ENCODE measurements at regions not wholly inside any gene's neighbourhood (a gene's known extent, or its start where the extent isn't known, plus 50 kb on each side); places are given as distances from the start of the nearest gene placed in this dataset.

DNA sequence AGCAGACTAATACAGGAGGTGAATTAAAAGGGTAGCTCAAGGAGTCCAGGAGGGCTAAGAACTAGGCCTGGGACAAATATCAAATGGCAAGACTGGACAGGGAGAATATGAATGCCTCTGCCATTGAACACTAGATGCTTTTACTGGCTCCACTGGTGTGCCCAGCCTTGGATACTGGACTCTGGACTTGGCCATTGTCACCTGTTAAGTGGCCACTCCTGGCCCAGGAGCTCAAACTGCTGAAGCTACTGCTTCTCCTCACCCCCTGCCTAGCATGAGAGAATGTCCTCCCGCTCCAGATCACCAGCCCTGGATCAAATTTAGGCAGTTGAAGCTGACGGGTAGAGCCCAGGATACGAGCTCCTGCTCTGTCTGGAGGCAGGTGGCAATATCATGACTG, 170.8 kb downstream of the DDX1 start:
- no peak overlapping the region for H3K27ac ChIP-seq (ENCODE audit: low read depth, low read length, severe bottlenecking)
- no peaks in the 10 kb centered on the region for H3K4me1 ChIP-seq (ENCODE audit: control insufficient read depth, insufficient read depth, low read length, poor library complexity, severe bottlenecking)
- H3K4me3 ChIP-seq (ENCODE audit: extremely low read depth, insufficient read depth, low read length, poor library complexity, severe bottlenecking) = no peak overlapping the region
- no peaks in the 10 kb centered on the region for H3K36me3 ChIP-seq (ENCODE audit: control insufficient read depth, insufficient read depth, low read length)
- WGBS, 2 experiments (ENCODE audit: insufficient coverage in 2 of 2) = 60% methylated on average over 1 of the region's 3 CpGs; no CpG with 5 or more reads in 1 of the 2 experiments
- peaks cover 8% of the 10 kb centered on the region for H3K9me3 ChIP-seq (ENCODE audit: control insufficient read depth, low read length)

- WGBS, 2 experiments (ENCODE audit: insufficient coverage in 2 of 2) = 89 to 91% methylated on average over 16 to 17 of the region's 19 CpGs
- Histone ChIP-seq H3K36me3 (ENCODE audit: control insufficient read depth, insufficient read depth, low read length) (no peaks in the 10 kb centered on the region), H3K4me1 (ENCODE audit: control insufficient read depth, insufficient read depth, low read length, poor library complexity, severe bottlenecking) (peaks cover 5% of the 10 kb centered on the region), H3K9me3 (ENCODE audit: control insufficient read depth, low read length) (peaks cover 8% of the 10 kb centered on the region), H3K4me3 (ENCODE audit: extremely low read depth, insufficient read depth, low read length, poor library complexity, severe bottlenecking) (no peak overlapping the region), H3K27ac (ENCODE audit: low read depth, low read length, severe bottlenecking) (no peak overlapping the region)
Observed at GRCh38 chr2:15763106-15763821, 171.6 kb downstream of the DDX1 start.

- H3K36me3 ChIP-seq (ENCODE audit: control insufficient read depth, insufficient read depth, low read length) = no peaks in the 10 kb centered on the region
- peaks cover 11% of the 10 kb centered on the region for H3K4me1 ChIP-seq (ENCODE audit: control insufficient read depth, insufficient read depth, low read length, poor library complexity, severe bottlenecking)
- WGBS, 2 experiments (ENCODE audit: insufficient coverage in 2 of 2) = 91 to 95% methylated on average over 11 to 12 of the region's 14 CpGs
- H3K27ac ChIP-seq (ENCODE audit: low read depth, low read length, severe bottlenecking) = no peak overlapping the region
- no peak overlapping the region for H3K4me3 ChIP-seq (ENCODE audit: extremely low read depth, insufficient read depth, low read length, poor library complexity, severe bottlenecking)
- H3K9me3 ChIP-seq (ENCODE audit: control insufficient read depth, low read length) = peaks cover 4% of the 10 kb centered on the region
Observed at GRCh38 chr2:15763822-15764682, 172.4 kb downstream of the DDX1 start.

- Histone ChIP-seq H3K9me3 (ENCODE audit: control insufficient read depth, low read length) (peaks cover 4% of the 10 kb centered on the region), H3K27ac (ENCODE audit: low read depth, low read length, severe bottlenecking) (no peak overlapping the region), H3K4me1 (ENCODE audit: control insufficient read depth, insufficient read depth, low read length, poor library complexity, severe bottlenecking) (peaks cover 11% of the 10 kb centered on the region), H3K36me3 (ENCODE audit: control insufficient read depth, insufficient read depth, low read length) (no peaks in the 10 kb centered on the region), H3K4me3 (ENCODE audit: extremely low read depth, insufficient read depth, low read length, poor library complexity, severe bottlenecking) (no peak overlapping the region)
- 81 to 88% methylated on average over 2 of the region's 4 CpGs for WGBS, 2 experiments (ENCODE audit: insufficient coverage in 2 of 2)
Observed at GRCh38 chr2:15764683-15765011, 173.0 kb downstream of the DDX1 start.

GRCh38 chr2:15765211-15765610, 173.5 kb downstream of the DDX1 start:
- peaks cover 11% of the 10 kb centered on the region for H3K4me1 ChIP-seq (ENCODE audit: control insufficient read depth, insufficient read depth, low read length, poor library complexity, severe bottlenecking)
- 90 to 92% methylated on average over 5 of the region's 5 CpGs for WGBS, 2 experiments (ENCODE audit: insufficient coverage in 2 of 2)
- no peak overlapping the region for H3K27ac ChIP-seq (ENCODE audit: low read depth, low read length, severe bottlenecking)
- no peak overlapping the region for H3K4me3 ChIP-seq (ENCODE audit: extremely low read depth, insufficient read depth, low read length, poor library complexity, severe bottlenecking)
- H3K36me3 ChIP-seq (ENCODE audit: control insufficient read depth, insufficient read depth, low read length) = no peaks in the 10 kb centered on the region
- peaks cover 4% of the 10 kb centered on the region for H3K9me3 ChIP-seq (ENCODE audit: control insufficient read depth, low read length)

DNA sequence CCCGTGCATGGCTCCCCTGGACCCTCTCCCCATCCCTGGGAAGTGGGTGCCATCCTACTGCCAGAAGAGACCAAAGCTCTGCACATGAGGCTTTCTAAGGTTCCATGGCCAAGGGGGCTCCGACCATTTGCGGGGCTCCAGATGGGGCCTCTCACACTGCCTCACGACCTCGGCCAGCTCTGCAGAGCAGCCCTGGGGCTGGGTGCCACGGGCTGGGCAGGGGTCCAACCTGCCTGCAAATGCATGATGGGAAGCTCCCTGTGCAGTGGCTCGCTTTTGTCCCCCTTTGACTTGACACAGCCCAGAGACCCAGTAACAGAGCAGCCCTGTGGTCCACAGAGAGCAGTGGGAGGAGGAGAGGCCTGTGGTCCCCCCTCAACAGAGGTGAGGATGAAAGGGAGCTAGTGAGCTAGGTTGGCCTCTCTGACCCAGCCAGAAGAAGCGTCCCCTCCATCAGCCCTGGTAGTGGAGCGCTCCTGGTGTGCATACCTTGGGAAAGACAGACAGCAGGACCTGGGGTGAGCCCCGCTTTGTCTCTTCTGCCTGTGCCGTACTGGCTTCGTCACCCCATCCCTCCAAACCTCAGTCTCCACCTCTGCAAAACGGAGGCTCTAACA, 174.1 kb downstream of the DDX1 start:
- WGBS, 2 experiments (ENCODE audit: insufficient coverage in 2 of 2) = 91 to 95% methylated on average over 9 to 11 of the region's 13 CpGs
- H3K9me3 ChIP-seq (ENCODE audit: control insufficient read depth, low read length) = peaks cover 4% of the 10 kb centered on the region
- H3K36me3 ChIP-seq (ENCODE audit: control insufficient read depth, insufficient read depth, low read length) = no peaks in the 10 kb centered on the region
- H3K27ac ChIP-seq (ENCODE audit: low read depth, low read length, severe bottlenecking) = no peak overlapping the region
- H3K4me3 ChIP-seq (ENCODE audit: extremely low read depth, insufficient read depth, low read length, poor library complexity, severe bottlenecking) = no peak overlapping the region
- H3K4me1 ChIP-seq (ENCODE audit: control insufficient read depth, insufficient read depth, low read length, poor library complexity, severe bottlenecking) = peaks cover 11% of the 10 kb centered on the region

DNA sequence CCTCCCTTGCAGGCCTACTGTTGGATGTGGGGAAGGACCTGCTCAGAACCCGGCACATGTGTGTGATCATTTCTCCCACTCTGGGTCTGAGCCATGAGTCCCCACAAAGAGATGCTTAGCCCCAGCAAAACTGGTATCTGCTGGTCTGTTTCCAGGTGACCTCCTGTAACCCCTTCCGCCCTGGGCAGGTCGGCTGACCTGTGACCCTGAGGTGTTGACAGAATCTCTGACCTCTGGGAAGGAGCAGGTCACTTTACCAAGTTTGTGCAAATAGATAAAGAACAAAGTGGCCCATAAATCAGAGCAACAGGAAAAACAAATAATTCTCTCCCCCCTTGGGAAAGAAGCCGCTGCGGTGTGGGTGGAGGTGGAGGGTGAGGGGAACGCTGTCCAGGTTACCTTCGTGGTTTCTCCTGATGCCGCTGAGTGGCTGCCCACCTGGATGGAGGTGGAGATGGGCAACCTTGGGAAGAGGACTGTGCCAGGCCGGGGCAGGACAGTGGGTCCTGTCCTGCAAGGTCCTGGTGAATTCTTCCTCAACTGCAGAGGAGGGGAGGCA, 174.0 kb upstream of the MYCN start:
- peaks cover 11% of the 10 kb centered on the region for H3K4me1 ChIP-seq (ENCODE audit: control insufficient read depth, insufficient read depth, low read length, poor library complexity, severe bottlenecking)
- no peak overlapping the region for H3K27ac ChIP-seq (ENCODE audit: low read depth, low read length, severe bottlenecking)
- H3K36me3 ChIP-seq (ENCODE audit: control insufficient read depth, insufficient read depth, low read length) = no peaks in the 10 kb centered on the region
- peaks cover 4% of the 10 kb centered on the region for H3K9me3 ChIP-seq (ENCODE audit: control insufficient read depth, low read length)
- WGBS, 2 experiments (ENCODE audit: insufficient coverage in 2 of 2) = 90 to 92% methylated on average over 2 to 7 of the region's 9 CpGs
- no peak overlapping the region for H3K4me3 ChIP-seq (ENCODE audit: extremely low read depth, insufficient read depth, low read length, poor library complexity, severe bottlenecking)

DNA sequence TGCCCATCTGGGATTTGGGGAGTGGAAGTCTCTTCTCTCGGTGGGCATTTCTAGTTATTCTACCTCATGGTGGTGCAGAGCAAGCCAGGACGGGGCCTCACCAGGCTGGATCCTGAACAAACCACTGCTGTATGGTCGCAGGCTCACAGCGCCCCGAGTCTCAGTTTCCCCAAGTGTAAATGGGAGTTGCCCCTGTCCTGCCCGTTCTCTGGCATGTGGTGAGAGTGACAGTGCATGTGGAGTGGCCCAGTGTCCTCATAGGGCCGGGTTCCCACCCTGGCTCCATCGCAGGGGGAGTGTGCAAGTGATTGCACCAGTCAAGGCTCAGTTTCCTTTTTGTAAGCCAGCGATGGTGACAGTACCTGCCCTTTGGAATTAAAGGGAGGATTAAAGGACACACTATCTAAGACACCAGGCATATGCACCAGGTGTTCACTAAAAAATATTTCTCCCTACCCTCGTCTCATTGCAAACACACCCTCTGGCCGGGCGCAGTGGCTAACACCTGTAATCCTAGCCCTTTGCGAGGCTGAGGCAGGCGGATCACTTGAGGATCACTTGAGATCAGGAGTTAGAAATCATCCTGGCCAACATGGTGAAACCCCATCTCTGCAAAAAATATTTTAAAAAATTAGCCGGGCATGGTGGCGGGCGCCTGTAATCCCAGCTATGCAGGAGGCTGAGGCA, 173.3 kb upstream of the MYCN start:
- Histone ChIP-seq H3K9me3 (ENCODE audit: control insufficient read depth, low read length) (peaks cover 4% of the 10 kb centered on the region), H3K27ac (ENCODE audit: low read depth, low read length, severe bottlenecking) (no peak overlapping the region), H3K4me3 (ENCODE audit: extremely low read depth, insufficient read depth, low read length, poor library complexity, severe bottlenecking) (no peak overlapping the region), H3K4me1 (ENCODE audit: control insufficient read depth, insufficient read depth, low read length, poor library complexity, severe bottlenecking) (peaks cover 11% of the 10 kb centered on the region), H3K36me3 (ENCODE audit: control insufficient read depth, insufficient read depth, low read length) (no peaks in the 10 kb centered on the region)
- WGBS, 2 experiments (ENCODE audit: insufficient coverage in 2 of 2) = 91 to 94% methylated on average over 14 to 16 of the region's 17 CpGs

DNA sequence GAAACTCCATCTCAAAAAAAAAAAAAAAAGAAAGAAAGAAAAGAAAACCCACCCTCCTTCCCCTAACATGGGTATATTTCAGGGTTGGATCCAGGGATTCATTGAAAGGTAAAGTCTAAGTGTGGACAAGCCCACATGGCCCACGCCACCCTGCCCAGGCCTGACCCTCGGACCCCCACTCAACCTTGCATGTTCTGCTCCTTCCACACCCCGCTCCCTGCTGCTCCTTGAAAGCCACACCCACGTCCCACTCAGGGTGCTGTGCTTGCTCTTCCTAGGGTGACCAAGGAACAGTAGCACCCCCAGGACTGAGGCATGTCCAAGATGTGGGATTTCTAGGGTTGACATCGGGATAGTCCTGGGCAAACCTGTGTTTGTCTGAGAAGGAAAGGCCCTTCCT, 172.7 kb upstream of the MYCN start:
- Histone ChIP-seq H3K27ac (ENCODE audit: low read depth, low read length, severe bottlenecking) (no peak overlapping the region), H3K4me3 (ENCODE audit: extremely low read depth, insufficient read depth, low read length, poor library complexity, severe bottlenecking) (no peak overlapping the region), H3K9me3 (ENCODE audit: control insufficient read depth, low read length) (peaks cover under 1% of the 10 kb centered on the region), H3K36me3 (ENCODE audit: control insufficient read depth, insufficient read depth, low read length) (no peaks in the 10 kb centered on the region), H3K4me1 (ENCODE audit: control insufficient read depth, insufficient read depth, low read length, poor library complexity, severe bottlenecking) (peaks cover 11% of the 10 kb centered on the region)
- 94% methylated on average over 4 of the region's 5 CpGs; no CpG with 5 or more reads in 1 of the 2 experiments for WGBS, 2 experiments (ENCODE audit: insufficient coverage in 2 of 2)

- no peak overlapping the region for H3K4me3 ChIP-seq (ENCODE audit: extremely low read depth, insufficient read depth, low read length, poor library complexity, severe bottlenecking)
- no peaks in the 10 kb centered on the region for H3K9me3 ChIP-seq (ENCODE audit: control insufficient read depth, low read length)
- no peak overlapping the region for H3K27ac ChIP-seq (ENCODE audit: low read depth, low read length, severe bottlenecking)
- H3K4me1 ChIP-seq (ENCODE audit: control insufficient read depth, insufficient read depth, low read length, poor library complexity, severe bottlenecking) = peaks cover 11% of the 10 kb centered on the region
- H3K36me3 ChIP-seq (ENCODE audit: control insufficient read depth, insufficient read depth, low read length) = no peaks in the 10 kb centered on the region
- WGBS, 2 experiments (ENCODE audit: insufficient coverage in 2 of 2) = 95% methylated on average over 4 of the region's 7 CpGs; no CpG with 5 or more reads in 1 of the 2 experiments
Observed at GRCh38 chr2:15768142-15768541, 172.2 kb upstream of the MYCN start.

Data from mesodermal cell (in vitro differentiated cells).